ENCODE measurements at regions not wholly inside any gene's neighbourhood (a gene's known extent, or its start where the extent isn't known, plus 50 kb on each side); places are given as distances from the start of the nearest gene placed in this dataset.

GRCh38 chr17:22461460-22462145 is 769.3 kb downstream of the KCNJ18 start:
- dilution Hi-C loops (cut with MboI; ENCODE audit: extremely low pct_ligation_motif_present, low sequenced_read_pairs) (no loop called here), intact Hi-C loops (cut with micrococcal nuclease) (no loop called here)
- FAIRE-seq (no peak), DNase-seq (ENCODE audit: low read depth, low spot score) (no peak)
- Histone ChIP-seq H3K9me3 (replicated peaks; ENCODE audit: control insufficient read depth, insufficient read depth, low read length) (no peaks in the 10 kb centered on the region), H4K20me1 (replicated peaks; ENCODE audit: control insufficient read depth, extremely low read depth, insufficient read depth, low read length) (no peaks in the 10 kb centered on the region), H3K27me3 (ENCODE audit: control insufficient read depth in 2 of 2, insufficient read depth in 2 of 2, low read length in 2 of 2) (no peaks in the 10 kb centered on the region), H3K9ac (replicated peaks; ENCODE audit: extremely low read depth, insufficient read depth, low read length) (no peak overlapping the region), H3K4me2 (ENCODE audit: insufficient read depth, low read length) (no peak overlapping the region), H3K79me2 (ENCODE audit: control insufficient read depth, insufficient read depth, low read length) (no peaks in the 10 kb centered on the region), H3K4me3 (replicated peaks in 1 of 3; ENCODE audit: insufficient read depth in 1 of 3, low read depth in 1 of 3, low read length in 3 of 3) (no peak overlapping the region), H3K9me1 (replicated peaks; ENCODE audit: control insufficient read depth, extremely low read depth, insufficient read depth, low read length) (no peaks in the 10 kb centered on the region), H3K4me1 (ENCODE audit: control insufficient read depth, extremely low read depth, insufficient read depth, low read length) (no peaks in the 10 kb centered on the region), H3K27ac (ENCODE audit: insufficient read depth, low read depth, low read length) (no peak overlapping the region), H2AFZ (ENCODE audit: low read depth, low read length) (no peak overlapping the region), H3K36me3 (ENCODE audit: control insufficient read depth in 2 of 2, extremely low read depth in 1 of 2, insufficient read depth in 2 of 2, low read length in 2 of 2) (no peaks in the 10 kb centered on the region)
- TF ChIP-seq JUN (IDR thresholded peaks at IDR 0.05; ENCODE audit: borderline replicate concordance, insufficient read depth, insufficient read length, low read depth) (no peak), FOS (IDR thresholded peaks at IDR 0.05; ENCODE audit: borderline replicate concordance, insufficient read depth, low read length) (no peak), POLR2A (IDR thresholded peaks at IDR 0.05; ENCODE audit: low read depth, low read length) (no peak), MYC (IDR thresholded peaks at IDR 0.05; ENCODE audit: low read depth, low read length) (no peak), POLR2AphosphoS5 (IDR thresholded peaks at IDR 0.05; ENCODE audit: insufficient read depth, low read depth, low read length) (no peak), GATA2 (IDR thresholded peaks at IDR 0.05; ENCODE audit: insufficient read depth, insufficient read length, low read depth, low read length) (no peak), EZH2 (IDR thresholded peaks at IDR 0.05; ENCODE audit: borderline replicate concordance, low read depth, low read length, severe bottlenecking) (no peak)
- TF ChIP-seq, protein P1, sequence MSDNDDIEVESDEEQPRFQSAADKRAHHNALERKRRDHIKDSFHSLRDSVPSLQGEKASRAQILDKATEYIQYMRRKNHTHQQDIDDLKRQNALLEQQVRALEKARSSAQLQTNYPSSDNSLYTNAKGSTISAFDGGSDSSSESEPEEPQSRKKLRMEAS (IDR thresholded peaks at IDR 0.05; ENCODE audit: insufficient read depth, insufficient read length), result no peak
- TF ChIP-seq, protein P2, sequence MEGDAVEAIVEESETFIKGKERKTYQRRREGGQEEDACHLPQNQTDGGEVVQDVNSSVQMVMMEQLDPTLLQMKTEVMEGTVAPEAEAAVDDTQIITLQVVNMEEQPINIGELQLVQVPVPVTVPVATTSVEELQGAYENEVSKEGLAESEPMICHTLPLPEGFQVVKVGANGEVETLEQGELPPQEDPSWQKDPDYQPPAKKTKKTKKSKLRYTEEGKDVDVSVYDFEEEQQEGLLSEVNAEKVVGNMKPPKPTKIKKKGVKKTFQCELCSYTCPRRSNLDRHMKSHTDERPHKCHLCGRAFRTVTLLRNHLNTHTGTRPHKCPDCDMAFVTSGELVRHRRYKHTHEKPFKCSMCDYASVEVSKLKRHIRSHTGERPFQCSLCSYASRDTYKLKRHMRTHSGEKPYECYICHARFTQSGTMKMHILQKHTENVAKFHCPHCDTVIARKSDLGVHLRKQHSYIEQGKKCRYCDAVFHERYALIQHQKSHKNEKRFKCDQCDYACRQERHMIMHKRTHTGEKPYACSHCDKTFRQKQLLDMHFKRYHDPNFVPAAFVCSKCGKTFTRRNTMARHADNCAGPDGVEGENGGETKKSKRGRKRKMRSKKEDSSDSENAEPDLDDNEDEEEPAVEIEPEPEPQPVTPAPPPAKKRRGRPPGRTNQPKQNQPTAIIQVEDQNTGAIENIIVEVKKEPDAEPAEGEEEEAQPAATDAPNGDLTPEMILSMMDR (IDR thresholded peaks at IDR 0.05; ENCODE audit: extremely low read depth in 1 of 2, insufficient read depth in 1 of 2, low read depth in 1 of 2, low read length in 2 of 2), result no peak
- no TSS peak for BruUV-seq (replicated peaks)
- POLR2A ChIA-PET, result no interaction called here
- CTCF ChIA-PET, result no interaction called here
